ENCODE measurements at regions not wholly inside any gene's neighbourhood (a gene's known extent, or its start where the extent isn't known, plus 50 kb on each side); places are given as distances from the start of the nearest gene placed in this dataset.
"Not testable (repeated sequence)": the region's sequence is repeated elsewhere in the genome, so short reads cannot be mapped to it uniquely, and the experiment has no call there.

- no peak for DNase-seq
Measured at GRCh38 chr1:82062206-82062605, 261.5 kb downstream of the ADGRL2 start.

- no peak for DNase-seq
Measured at GRCh38 chr1:82059959-82060358, 259.2 kb downstream of the ADGRL2 start.

- no peak for DNase-seq
Measured at GRCh38 chr1:82057011-82057410, 256.3 kb downstream of the ADGRL2 start.

- DNase-seq = not testable (repeated sequence)
Measured at GRCh38 chr1:82055375-82055774, 254.6 kb downstream of the ADGRL2 start.

- no peak for DNase-seq
Measured at GRCh38 chr1:82052563-82052962, 251.8 kb downstream of the ADGRL2 start.

- DNase-seq = no peak
Measured at GRCh38 chr1:82048596-82048995, 247.9 kb downstream of the ADGRL2 start.

- no peak for DNase-seq
Measured at GRCh38 chr1:82045221-82045620, 244.5 kb downstream of the ADGRL2 start.

GRCh38 chr1:82044536-82044935 lies 243.8 kb downstream of the ADGRL2 start:
- no peak for DNase-seq

- no peak for DNase-seq
Measured at GRCh38 chr1:82044111-82044510, 243.4 kb downstream of the ADGRL2 start.

GRCh38 chr1:82042306-82043060 lies 241.7 kb downstream of the ADGRL2 start:
- DNase-seq = no peak

Data from NCI-H524 treated with DMSO at 0.1 percent for 48 hours (cell line).